ENCODE measurements at regions not wholly inside any gene's neighbourhood (a gene's known extent, or its start where the extent isn't known, plus 50 kb on each side); places are given as distances from the start of the nearest gene placed in this dataset.

- WGBS (ENCODE audit: insufficient coverage, low coverage, low lambda C conversion rate, missing lambda C conversion rate): 85% methylated on average over 4 of the region's 4 CpGs
- Histone ChIP-seq H3K27ac (no peak overlapping the region), H3K4me3 (no peak overlapping the region), H3K9me3 (no peaks in the 10 kb centered on the region), H3K36me3 (no peaks in the 10 kb centered on the region), H3K4me1 (no peaks in the 10 kb centered on the region), H3K27me3 (no peaks in the 10 kb centered on the region)
- DNase-seq (no peak), ATAC-seq (no peak)
- intact Hi-C loops (cut with DNase I): no loop called here
- TF ChIP-seq POLR2A (IDR thresholded peaks at IDR 0.05) (no peak), CTCF (IDR thresholded peaks at IDR 0.05) (no peak)
These were observed 353.4 kb upstream of the FZD8 start for GRCh38 chr10:35995485-35995884.

GRCh38 chr10:35993591-35994515 lies 351.8 kb upstream of the FZD8 start:
- Histone ChIP-seq H3K27ac (no peak overlapping the region), H3K4me1 (no peaks in the 10 kb centered on the region), H3K9me3 (no peaks in the 10 kb centered on the region), H3K4me3 (no peak overlapping the region), H3K27me3 (no peaks in the 10 kb centered on the region), H3K36me3 (no peaks in the 10 kb centered on the region)
- intact Hi-C loops (cut with DNase I): no loop called here
- peak in 2 of 4 donors; percentile 49 to 68 for ATAC-seq
- no peak for TF ChIP-seq POLR2A (IDR thresholded peaks at IDR 0.05)
- TF ChIP-seq CTCF (IDR thresholded peaks at IDR 0.05): no peak
- 48% methylated on average over 7 of the region's 8 CpGs for WGBS (ENCODE audit: insufficient coverage, low coverage, low lambda C conversion rate, missing lambda C conversion rate)
- no peak for DNase-seq

GRCh38 chr10:35992107-35992506 lies 350.0 kb upstream of the FZD8 start:
- Histone ChIP-seq H3K4me1 (no peaks in the 10 kb centered on the region), H3K27ac (no peak overlapping the region), H3K9me3 (no peaks in the 10 kb centered on the region), H3K36me3 (no peaks in the 10 kb centered on the region), H3K27me3 (no peaks in the 10 kb centered on the region), H3K4me3 (no peak overlapping the region)
- ATAC-seq (peak in 2 of 4 donors; percentile 54 to 70), DNase-seq (no peak)
- TF ChIP-seq CTCF (IDR thresholded peaks at IDR 0.05) (no peak), POLR2A (IDR thresholded peaks at IDR 0.05) (no peak)
- intact Hi-C loops (cut with DNase I): no loop called here

GRCh38 chr10:35986756-35987502 lies 344.8 kb upstream of the FZD8 start:
- intact Hi-C loops (cut with DNase I): no loop called here
- ATAC-seq: no peak

More at GRCh38 chr10:35986756-35987502, 344.8 kb upstream of the FZD8 start:
- no peak overlapping the region for H3K27ac ChIP-seq
- no peak for TF ChIP-seq CTCF (IDR thresholded peaks at IDR 0.05)
- no peak for TF ChIP-seq POLR2A (IDR thresholded peaks at IDR 0.05)
- H3K27me3 ChIP-seq: no peaks in the 10 kb centered on the region
- no peaks in the 10 kb centered on the region for H3K36me3 ChIP-seq
- WGBS (ENCODE audit: insufficient coverage, low coverage, low lambda C conversion rate, missing lambda C conversion rate): 58% methylated on average over 7 of the region's 7 CpGs
- H3K4me3 ChIP-seq: no peak overlapping the region
- no peak for DNase-seq
- H3K4me1 ChIP-seq: no peaks in the 10 kb centered on the region
- H3K9me3 ChIP-seq: no peaks in the 10 kb centered on the region

Measured in right lobe of liver (tissue), 6 donors.